ENCODE measurements at regions not wholly inside any gene's neighbourhood (a gene's known extent, or its start where the extent isn't known, plus 50 kb on each side); places are given as distances from the start of the nearest gene placed in this dataset.

GRCh38 chr10:62684911-62685310 is 119.6 kb upstream of the ADO start (continued):
- TF ChIP-seq ZNF462 (CRISPR knock-in tag; IDR thresholded peaks at IDR 0.05) (no peak), ZNF331 (CRISPR knock-in tag; IDR thresholded peaks at IDR 0.05; ENCODE audit: low read depth) (no peak), STAT1 (IDR thresholded peaks at IDR 0.05; ENCODE audit: unreplicated experiment) (no peak), ETS1 (IDR thresholded peaks at IDR 0.05) (no peak)

GRCh38 chr10:62687230-62687748 is 117.2 kb upstream of the ADO start:
- H3K79me2 ChIP-seq (replicated peaks; ENCODE audit: insufficient read depth): no peaks in the 10 kb centered on the region
- TF ChIP-seq ZNF331 (CRISPR knock-in tag; IDR thresholded peaks at IDR 0.05; ENCODE audit: low read depth): no peak
- no peak for TF ChIP-seq CTCF (conservative IDR thresholded peaks at IDR 0.05; ENCODE audit: low read depth in 2 of 2)
- no peak for TF ChIP-seq JUNB (IDR thresholded peaks at IDR 0.05; ENCODE audit: unreplicated experiment)
- TF ChIP-seq REST (IDR thresholded peaks at IDR 0.05; ENCODE audit: unreplicated experiment): no peak
- TF ChIP-seq ETS1 (IDR thresholded peaks at IDR 0.05): no peak
- TF ChIP-seq EZH2 (IDR thresholded peaks at IDR 0.05; ENCODE audit: low read depth, unreplicated experiment): no peak
- TF ChIP-seq POLR2AphosphoS5 (IDR thresholded peaks at IDR 0.05; ENCODE audit: low read depth): no peak
- H3K27me3 Mint-ChIP-seq (ENCODE audit: insufficient read depth, low read depth, poor library complexity): peaks cover 8% of the 10 kb centered on the region
- H3K9me2 ChIP-seq (ENCODE audit: insufficient read depth): no peaks in the 10 kb centered on the region
- H3K4me3 Mint-ChIP-seq: no peak overlapping the region
- H3K36me3 Mint-ChIP-seq (ENCODE audit: low read depth): peaks cover 2% of the 10 kb centered on the region; the same call in 1 of the 3 replicates
- no peak overlapping the region for H3K27ac Mint-ChIP-seq
- H3K27ac ChIP-seq (ENCODE audit: low read depth): no peak overlapping the region
- H3K4me3 ChIP-seq: no peak overlapping the region
- H3K4me2 ChIP-seq: no peak overlapping the region
- H3K4me1 Mint-ChIP-seq: peaks cover 13% of the 10 kb centered on the region
- no peaks in the 10 kb centered on the region for H3K27me3 ChIP-seq (ENCODE audit: insufficient read depth)
- no peak for ATAC-seq
- no peak overlapping the region for H2AFZ ChIP-seq
- no peaks in the 10 kb centered on the region for H3K36me3 ChIP-seq (ENCODE audit: insufficient read depth)
- no peaks in the 10 kb centered on the region for H3F3A ChIP-seq (replicated peaks; ENCODE audit: low read depth)
- H4K20me1 ChIP-seq (replicated peaks; ENCODE audit: insufficient read depth): no peaks in the 10 kb centered on the region
- DNase-seq (ENCODE audit: low spot score): no peak
- H3K9me3 Mint-ChIP-seq: peaks cover 13% of the 10 kb centered on the region
- peaks cover 13% of the 10 kb centered on the region for H3K4me1 ChIP-seq (ENCODE audit: insufficient read depth)
